ENCODE measurements at regions not wholly inside any gene's neighbourhood (a gene's known extent, or its start where the extent isn't known, plus 50 kb on each side); places are given as distances from the start of the nearest gene placed in this dataset.

DNA sequence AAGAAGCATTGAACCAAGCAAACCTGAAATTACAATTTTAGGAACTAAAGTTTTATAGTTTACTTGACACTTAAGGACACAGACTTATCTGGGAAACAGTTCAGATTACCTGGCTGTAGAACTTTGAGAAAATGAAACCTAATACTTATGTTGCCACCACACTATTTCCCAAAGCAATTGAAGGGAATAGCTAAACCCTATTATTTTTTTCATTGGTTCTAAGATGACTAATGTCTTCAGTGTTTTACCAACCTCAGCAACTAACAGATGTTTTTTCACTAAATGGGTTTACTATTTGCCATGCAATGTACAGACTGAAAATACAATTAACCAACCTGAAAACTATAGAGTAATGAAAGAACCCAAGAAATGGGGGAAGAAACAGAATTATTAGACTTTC is 689.6 kb downstream of the SORCS1 start:
- TF ChIP-seq, protein P1, sequence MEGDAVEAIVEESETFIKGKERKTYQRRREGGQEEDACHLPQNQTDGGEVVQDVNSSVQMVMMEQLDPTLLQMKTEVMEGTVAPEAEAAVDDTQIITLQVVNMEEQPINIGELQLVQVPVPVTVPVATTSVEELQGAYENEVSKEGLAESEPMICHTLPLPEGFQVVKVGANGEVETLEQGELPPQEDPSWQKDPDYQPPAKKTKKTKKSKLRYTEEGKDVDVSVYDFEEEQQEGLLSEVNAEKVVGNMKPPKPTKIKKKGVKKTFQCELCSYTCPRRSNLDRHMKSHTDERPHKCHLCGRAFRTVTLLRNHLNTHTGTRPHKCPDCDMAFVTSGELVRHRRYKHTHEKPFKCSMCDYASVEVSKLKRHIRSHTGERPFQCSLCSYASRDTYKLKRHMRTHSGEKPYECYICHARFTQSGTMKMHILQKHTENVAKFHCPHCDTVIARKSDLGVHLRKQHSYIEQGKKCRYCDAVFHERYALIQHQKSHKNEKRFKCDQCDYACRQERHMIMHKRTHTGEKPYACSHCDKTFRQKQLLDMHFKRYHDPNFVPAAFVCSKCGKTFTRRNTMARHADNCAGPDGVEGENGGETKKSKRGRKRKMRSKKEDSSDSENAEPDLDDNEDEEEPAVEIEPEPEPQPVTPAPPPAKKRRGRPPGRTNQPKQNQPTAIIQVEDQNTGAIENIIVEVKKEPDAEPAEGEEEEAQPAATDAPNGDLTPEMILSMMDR (IDR thresholded peaks at IDR 0.05; ENCODE audit: borderline replicate concordance, insufficient read depth, low read depth, low read length) = no peak
- H3K4me3 ChIP-seq (ENCODE audit: low read depth, low read length) = no peak overlapping the region

DNA sequence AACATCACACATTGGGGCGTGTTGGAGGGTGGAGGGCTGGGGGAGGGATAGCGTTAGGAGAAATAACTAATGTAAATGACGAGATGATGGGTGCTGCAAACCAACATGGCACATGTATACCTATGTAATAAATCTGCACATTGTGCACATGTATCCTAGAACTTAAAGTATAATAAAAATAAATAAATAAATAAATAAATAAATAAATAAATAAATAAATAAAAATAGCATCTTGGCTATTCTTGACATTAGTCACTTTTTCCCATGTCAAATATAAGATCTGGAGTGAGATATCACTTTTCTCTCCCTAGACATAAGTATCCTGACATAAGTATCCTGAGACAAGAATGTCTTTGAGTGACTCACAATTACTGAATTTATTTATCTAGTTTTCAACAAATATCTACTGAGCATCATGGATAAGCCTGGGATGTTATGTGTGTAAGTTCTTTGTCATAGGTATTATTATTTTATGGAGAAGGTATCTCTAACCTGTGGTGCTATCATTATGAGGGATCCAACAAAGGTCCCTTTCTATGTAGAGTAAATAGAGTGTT is 691.3 kb downstream of the SORCS1 start:
- TF ChIP-seq, protein P1 (IDR thresholded peaks at IDR 0.05; ENCODE audit: borderline replicate concordance, insufficient read depth, low read depth, low read length) = no peak
- H3K4me3 ChIP-seq (ENCODE audit: low read depth, low read length) = no peak overlapping the region

DNA sequence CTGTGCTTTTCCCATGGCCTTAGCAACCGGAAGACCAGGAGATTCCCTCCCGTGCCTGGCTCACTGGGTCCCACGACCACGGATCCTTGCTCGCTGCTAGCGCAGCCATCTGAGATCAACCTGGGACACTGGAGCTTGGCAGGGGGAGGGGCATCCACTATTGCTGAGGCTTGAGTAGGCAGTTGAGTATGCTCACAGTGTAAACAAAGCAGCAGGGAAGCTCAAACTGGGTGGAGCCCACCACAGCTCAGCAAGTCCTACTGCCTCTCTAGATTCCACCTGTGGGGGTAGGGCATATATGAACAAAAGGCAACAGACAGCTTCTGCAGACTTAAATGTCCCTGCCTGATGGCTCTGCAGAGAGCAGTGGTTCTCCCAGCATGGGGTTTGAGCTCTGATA is 697.0 kb downstream of the SORCS1 start:
- no peak overlapping the region for H3K4me3 ChIP-seq (ENCODE audit: low read depth, low read length)
- TF ChIP-seq, protein P1 (IDR thresholded peaks at IDR 0.05; ENCODE audit: borderline replicate concordance, insufficient read depth, low read depth, low read length) = no peak

DNA sequence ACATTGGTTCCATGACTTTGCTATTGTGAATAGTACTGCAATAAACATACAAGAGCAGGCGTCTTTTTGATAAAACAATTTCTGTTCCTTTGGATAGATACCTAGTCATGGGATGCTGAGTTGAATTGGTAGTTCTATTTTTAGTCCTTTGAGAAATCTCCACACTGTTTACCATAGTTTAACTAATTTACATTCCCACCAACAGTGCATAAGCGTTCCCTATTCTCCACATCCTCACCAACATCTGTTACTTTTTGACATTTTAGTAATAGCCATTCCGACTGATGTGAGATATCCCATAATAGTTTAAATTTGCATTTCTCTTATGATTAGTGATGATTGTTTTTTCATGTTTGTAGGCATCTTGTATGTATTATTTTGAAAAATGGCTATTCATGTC is 707.0 kb downstream of the SORCS1 start:
- no peak overlapping the region for H3K4me3 ChIP-seq (ENCODE audit: low read depth, low read length)
- TF ChIP-seq, protein P1 (IDR thresholded peaks at IDR 0.05; ENCODE audit: borderline replicate concordance, insufficient read depth, low read depth, low read length) = no peak

DNA sequence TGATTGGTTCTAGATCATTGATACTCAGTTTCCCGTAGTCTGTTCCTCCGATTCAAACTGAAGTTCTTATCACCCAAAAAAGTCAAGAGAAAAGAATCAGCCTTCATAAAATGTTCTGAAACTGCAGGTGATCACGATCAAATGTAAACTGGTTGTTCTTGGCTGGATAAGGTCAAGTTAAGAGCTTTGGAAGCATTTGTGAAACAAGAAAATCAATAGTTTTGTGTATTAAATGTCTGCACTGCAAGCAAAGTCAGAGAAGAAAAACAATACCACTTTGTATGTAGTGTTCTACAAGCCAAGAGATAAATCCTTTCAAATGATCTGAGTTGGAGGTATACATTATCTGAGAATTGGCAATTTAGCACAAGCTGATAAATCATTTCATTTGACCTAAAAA is 710.3 kb downstream of the SORCS1 start:
- TF ChIP-seq, protein P1 (IDR thresholded peaks at IDR 0.05; ENCODE audit: borderline replicate concordance, insufficient read depth, low read depth, low read length) = no peak

DNA sequence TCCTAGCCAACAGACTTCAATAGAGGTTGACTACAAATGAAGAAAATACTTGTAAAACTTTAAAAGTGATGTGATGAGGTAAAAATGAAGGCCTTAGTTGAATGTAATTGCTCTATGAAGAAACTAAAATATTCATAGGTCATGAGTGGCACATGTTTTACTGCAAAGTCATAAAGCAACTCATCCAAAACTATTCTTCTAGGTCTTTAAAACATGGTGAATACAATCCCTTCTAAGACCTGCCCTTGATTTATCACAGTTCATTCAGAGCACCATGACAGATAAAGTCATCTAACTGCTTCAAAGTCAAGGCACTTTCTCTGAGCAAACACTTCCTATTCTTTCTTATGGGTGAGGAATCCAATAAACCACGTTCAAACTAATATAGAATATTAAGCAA is 713.5 kb downstream of the SORCS1 start:
- H3K4me3 ChIP-seq (ENCODE audit: low read depth, low read length) = no peak overlapping the region
- TF ChIP-seq, protein P1 (IDR thresholded peaks at IDR 0.05; ENCODE audit: borderline replicate concordance, insufficient read depth, low read depth, low read length) = no peak

More for the DNA sequence above, 710.3 kb downstream of the SORCS1 start:
- no peak overlapping the region for H3K4me3 ChIP-seq (ENCODE audit: low read depth, low read length)

DNA sequence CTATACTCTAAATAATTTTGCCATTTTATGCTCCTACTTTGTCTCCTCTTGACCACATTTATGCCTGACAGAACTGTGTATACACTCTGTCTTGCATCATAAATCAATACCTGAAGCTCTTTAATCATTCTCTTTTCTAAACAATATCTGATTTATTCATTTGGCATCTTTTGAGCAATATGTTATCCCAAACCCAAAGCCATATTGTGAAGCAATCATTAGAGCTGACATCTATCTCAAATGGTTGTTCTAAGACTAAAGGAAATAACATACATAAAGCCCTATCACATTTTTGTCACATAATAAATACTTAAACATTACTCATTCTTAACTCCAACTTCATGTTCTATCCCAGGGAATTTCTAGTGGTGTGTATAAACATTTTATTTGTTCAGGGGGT is 717.6 kb downstream of the SORCS1 start:
- H3K4me3 ChIP-seq (ENCODE audit: low read depth, low read length) = no peak overlapping the region
- TF ChIP-seq, protein P1 (IDR thresholded peaks at IDR 0.05; ENCODE audit: borderline replicate concordance, insufficient read depth, low read depth, low read length) = no peak

Data from GM12875 (cell line).